Gastrocnemius medialis (tissue), 4 donors: ENCODE measurements at regions not wholly inside any gene's neighbourhood (a gene's known extent, or its start where the extent isn't known, plus 50 kb on each side); places are given as distances from the start of the nearest gene placed in this dataset.

ENCODE experiments used
- ATAC-seq, 2 donors: fragments of 150-250 bp; one replicate each; pipeline ENCODE4 v1.9.1; 2016
- DNase-seq, 2 donors: peaks; one replicate each; pipeline ENCODE4 v3.0.0-alpha.2; 2019
- H3K27ac ChIP-seq, 4 donors: fragments of 200-600 bp; sonication (generic); 1 replicate in 1 of 4; 2 replicates in 3 of 4; pipeline ENCODE4 v1.5.1; 2016 to 2018; ENCODE audit warnings: mild to moderate bottlenecking in 2 of 4, moderate library complexity in 1 of 4
- H3K27me3 ChIP-seq, 3 donors: fragments of 200-600 bp; sonication (generic) in 2 of 3; 1 replicate in 1 of 3; 2 replicates in 2 of 3; pipeline versions ENCODE4 v1.5.1 to v1.6.0; 2016 to 2019; ENCODE audit warnings: mild to moderate bottlenecking in 1 of 3, moderate library complexity in 1 of 3
- H3K36me3 ChIP-seq, 2 donors: fragments of 200-600 bp; sonication (generic) in 1 of 2; one replicate each; pipeline ENCODE4 v1.5.1; 2017 to 2018
- H3K4me1 ChIP-seq, 2 donors: fragments of 200-600 bp; sonication (generic) in 1 of 2; one replicate each; pipeline ENCODE4 v1.5.1; 2016 to 2017; ENCODE audit warnings: mild to moderate bottlenecking in 2 of 2
- H3K4me3 ChIP-seq, 4 donors: fragments of 200-600 bp; sonication (generic) in 3 of 4; 1 replicate in 1 of 4; 2 replicates in 3 of 4; pipeline ENCODE4 v1.5.1; 2016 to 2019; ENCODE audit warnings: mild to moderate bottlenecking in 2 of 4
- H3K9me3 ChIP-seq, 3 donors: fragments of 200-600 bp; sonication (generic) in 2 of 3; 1 replicate in 1 of 3; 2 replicates in 2 of 3; pipeline ENCODE4 v1.5.1; 2016 to 2019
- POLR2A ChIP-seq, 2 donors: fragments of 450-650 bp; IDR thresholded peaks; one replicate each; pipeline ENCODE4 v1.6.1; 2017; ENCODE audit warnings: antibody characterized with exemption in 2 of 2, mild to moderate bottlenecking in 2 of 2, moderate library complexity in 2 of 2
- in situ Hi-C, 4 donors: fragments of 200-750 bp; cut with MboI; loops; one replicate each; pipeline versions ENCODE4 v1.15.0 to v1.8.0; 2017; ENCODE audit warnings: low sequenced_read_pairs in 4 of 4
- intact Hi-C: fragments of 100-400 bp; cut with DNase I; formaldehyde crosslinking; loops from one replicate; pipeline ENCODE4 v1.15.1; 2023; ENCODE audit warnings: low total_unique reads
- TF ChIP-seq, protein P1 (sequence below), 5 experiments: fragments of 450-650 bp in 3 of 5; fragments of 200-600 bp in 2 of 5; sonication (generic) in 2 of 5; IDR thresholded peaks in 4 of 5; conservative IDR thresholded peaks in 1 of 5; 1 replicate in 4 of 5; 2 replicates in 1 of 5; pipeline ENCODE4 v1.5.1; 2016 to 2019; ENCODE audit warnings: antibody characterized with exemption in 5 of 5, mild to moderate bottlenecking in 3 of 5, moderate library complexity in 3 of 5

DNA sequence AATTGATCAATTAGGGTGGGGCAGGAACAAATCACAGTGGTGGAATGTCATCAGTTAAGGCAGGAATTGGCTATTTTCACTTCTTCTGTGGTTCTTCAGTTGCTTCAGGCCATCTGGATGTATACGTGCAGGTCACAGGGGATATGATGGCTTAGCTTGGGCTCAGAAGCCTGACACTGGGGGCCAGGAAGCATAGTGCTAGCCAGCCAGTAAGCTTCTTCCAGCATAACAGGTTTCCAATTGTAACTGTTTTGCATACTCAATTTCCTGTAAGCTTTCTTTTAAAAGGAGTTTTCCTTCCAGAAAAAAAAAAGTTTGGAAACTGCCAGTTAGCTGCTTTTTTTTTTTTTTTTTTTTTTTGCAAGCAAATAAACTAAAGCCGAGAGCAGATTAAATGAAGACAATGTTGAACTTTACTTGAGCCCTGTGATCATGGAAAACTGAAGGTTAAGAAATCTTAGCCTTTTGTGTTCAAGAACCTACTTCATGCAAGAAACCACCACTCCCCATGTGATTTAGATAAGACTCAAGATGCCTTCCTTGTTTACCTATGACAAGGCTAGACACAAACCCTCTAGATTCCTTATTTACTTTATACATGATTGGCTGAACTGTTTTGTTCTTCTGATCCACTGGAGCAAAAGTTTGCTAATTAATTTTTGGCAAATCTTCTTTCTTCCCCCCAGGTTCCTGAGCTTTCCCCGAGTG lies 126.9 kb upstream of the LINC00305 start:
- TF ChIP-seq POLR2A (IDR thresholded peaks at IDR 0.05), result no peak
- TF ChIP-seq, protein P1, sequence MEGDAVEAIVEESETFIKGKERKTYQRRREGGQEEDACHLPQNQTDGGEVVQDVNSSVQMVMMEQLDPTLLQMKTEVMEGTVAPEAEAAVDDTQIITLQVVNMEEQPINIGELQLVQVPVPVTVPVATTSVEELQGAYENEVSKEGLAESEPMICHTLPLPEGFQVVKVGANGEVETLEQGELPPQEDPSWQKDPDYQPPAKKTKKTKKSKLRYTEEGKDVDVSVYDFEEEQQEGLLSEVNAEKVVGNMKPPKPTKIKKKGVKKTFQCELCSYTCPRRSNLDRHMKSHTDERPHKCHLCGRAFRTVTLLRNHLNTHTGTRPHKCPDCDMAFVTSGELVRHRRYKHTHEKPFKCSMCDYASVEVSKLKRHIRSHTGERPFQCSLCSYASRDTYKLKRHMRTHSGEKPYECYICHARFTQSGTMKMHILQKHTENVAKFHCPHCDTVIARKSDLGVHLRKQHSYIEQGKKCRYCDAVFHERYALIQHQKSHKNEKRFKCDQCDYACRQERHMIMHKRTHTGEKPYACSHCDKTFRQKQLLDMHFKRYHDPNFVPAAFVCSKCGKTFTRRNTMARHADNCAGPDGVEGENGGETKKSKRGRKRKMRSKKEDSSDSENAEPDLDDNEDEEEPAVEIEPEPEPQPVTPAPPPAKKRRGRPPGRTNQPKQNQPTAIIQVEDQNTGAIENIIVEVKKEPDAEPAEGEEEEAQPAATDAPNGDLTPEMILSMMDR (IDR thresholded peaks at IDR 0.05 in 4 of 5, conservative IDR thresholded peaks at IDR 0.05 in 1 of 5), result no peak
- H3K36me3 ChIP-seq, result no peaks in the 10 kb centered on the region
- in situ Hi-C loops (loop anchor here in 1 of 4 donors (25.0 kb wide), 1 partner anchor 112 kb away; no protein-coding TSS in a partner anchor), intact Hi-C loops (no loop called here)
- no peak overlapping the region for H3K4me3 ChIP-seq
- no peaks in the 10 kb centered on the region for H3K27me3 ChIP-seq
- H3K4me1 ChIP-seq, result no peaks in the 10 kb centered on the region
- no peak for DNase-seq
- no peaks in the 10 kb centered on the region for H3K9me3 ChIP-seq
- no peak overlapping the region for H3K27ac ChIP-seq
- ATAC-seq, result no peak

DNA sequence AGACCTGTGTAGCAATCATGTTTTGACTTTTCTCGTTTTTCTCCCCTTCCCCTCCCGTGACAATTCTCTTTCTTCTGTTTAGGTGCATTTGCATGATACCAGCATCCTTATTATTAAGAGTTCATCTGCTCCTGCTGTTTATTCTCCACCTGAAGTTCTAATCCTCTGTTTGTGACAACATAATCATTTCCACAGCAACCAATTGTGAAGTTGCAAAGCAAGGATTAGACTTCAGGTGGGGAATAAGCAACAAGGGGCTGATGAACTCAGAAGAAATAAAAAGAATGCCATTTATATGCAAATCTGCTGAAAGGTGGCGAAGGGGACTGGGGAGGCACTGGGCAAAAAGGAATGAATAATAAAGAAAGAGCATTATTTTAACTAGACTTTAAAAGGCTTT lies 124.8 kb upstream of the LINC00305 start:
- TF ChIP-seq, protein P1 (IDR thresholded peaks at IDR 0.05 in 4 of 5, conservative IDR thresholded peaks at IDR 0.05 in 1 of 5), result no peak
- no peak for TF ChIP-seq POLR2A (IDR thresholded peaks at IDR 0.05)
- ATAC-seq (no peak), DNase-seq (no peak)
- intact Hi-C loops, result no loop called here
- in situ Hi-C loops, result no loop called here
- no peak overlapping the region for H3K4me3 ChIP-seq
- H3K9me3 ChIP-seq, result no peaks in the 10 kb centered on the region
- H3K4me1 ChIP-seq, result no peaks in the 10 kb centered on the region
- H3K27me3 ChIP-seq, result no peaks in the 10 kb centered on the region
- no peaks in the 10 kb centered on the region for H3K36me3 ChIP-seq
- no peak overlapping the region for H3K27ac ChIP-seq

DNA sequence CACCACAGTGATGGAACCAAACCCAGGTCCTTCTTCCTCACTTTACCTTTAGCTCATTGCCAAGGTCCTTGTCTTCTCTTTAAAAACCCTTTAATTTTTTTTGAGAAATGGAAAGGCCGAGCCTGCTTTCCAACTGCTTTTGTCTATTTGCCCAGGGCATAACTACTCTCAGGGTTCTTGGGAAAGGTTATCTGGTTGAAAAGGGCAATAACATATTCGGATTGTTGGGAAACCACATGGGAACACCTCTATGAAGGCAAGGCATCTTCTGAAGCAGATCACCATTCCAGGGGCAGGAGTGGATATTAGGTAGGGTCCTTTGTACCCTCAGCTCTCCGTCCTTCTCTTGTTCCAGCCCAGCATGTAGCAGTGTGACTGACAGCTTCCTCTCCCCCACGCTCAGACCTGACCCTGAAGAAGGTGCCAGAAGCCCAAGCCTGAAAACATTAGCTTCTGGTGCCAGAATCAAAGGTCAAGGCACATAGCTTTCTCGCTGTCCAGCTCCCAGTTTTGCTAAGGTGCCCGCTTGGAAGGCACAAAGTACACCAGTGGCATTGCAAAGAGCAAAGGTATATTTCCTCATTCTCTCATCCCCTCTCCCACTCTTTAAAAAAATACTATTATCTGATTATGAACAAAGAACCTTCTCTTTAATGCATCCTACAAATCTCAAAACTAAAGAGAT lies 123.2 kb upstream of the LINC00305 start:
- in situ Hi-C loops, result no loop called here
- intact Hi-C loops, result no loop called here
- Histone ChIP-seq H3K4me1 (no peaks in the 10 kb centered on the region), H3K4me3 (no peak overlapping the region), H3K27me3 (no peaks in the 10 kb centered on the region), H3K27ac (no peak overlapping the region), H3K36me3 (no peaks in the 10 kb centered on the region), H3K9me3 (no peaks in the 10 kb centered on the region)
- no peak for DNase-seq
- TF ChIP-seq, protein P1 (IDR thresholded peaks at IDR 0.05 in 4 of 5, conservative IDR thresholded peaks at IDR 0.05 in 1 of 5), result no peak
- no peak for TF ChIP-seq POLR2A (IDR thresholded peaks at IDR 0.05)
- no peak for ATAC-seq

DNA sequence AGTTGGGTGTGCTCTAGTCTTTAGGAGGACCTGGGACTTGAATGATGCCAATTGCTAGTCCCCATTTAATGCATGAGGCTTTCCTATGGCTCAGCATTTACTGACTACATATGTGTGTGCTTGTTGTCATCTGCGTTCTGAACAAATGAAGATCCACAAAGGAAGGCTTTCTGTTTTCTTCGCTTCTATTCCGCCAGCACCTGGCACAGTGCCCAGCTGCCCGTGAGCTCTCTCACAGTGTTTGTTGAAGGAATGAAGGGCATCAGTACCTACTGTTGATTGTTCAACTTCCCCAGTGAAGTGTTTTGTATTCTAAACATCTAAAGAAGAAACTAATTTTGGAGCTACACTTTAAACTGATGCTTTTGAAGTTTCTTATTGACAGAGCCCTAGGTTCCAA lies 122.4 kb upstream of the LINC00305 start:
- H3K27ac ChIP-seq, result no peak overlapping the region
- intact Hi-C loops (no loop called here), in situ Hi-C loops (no loop called here)
- no peaks in the 10 kb centered on the region for H3K4me1 ChIP-seq
- H3K27me3 ChIP-seq, result no peaks in the 10 kb centered on the region
- ATAC-seq (no peak), DNase-seq (no peak)
- H3K4me3 ChIP-seq, result no peak overlapping the region
- no peaks in the 10 kb centered on the region for H3K36me3 ChIP-seq
- TF ChIP-seq, protein P1 (IDR thresholded peaks at IDR 0.05 in 4 of 5, conservative IDR thresholded peaks at IDR 0.05 in 1 of 5), result no peak
- no peak for TF ChIP-seq POLR2A (IDR thresholded peaks at IDR 0.05)
- no peaks in the 10 kb centered on the region for H3K9me3 ChIP-seq
